Gastroesophageal sphincter (tissue), 4 donors: ENCODE measurements at regions not wholly inside any gene's neighbourhood (a gene's known extent, or its start where the extent isn't known, plus 50 kb on each side); places are given as distances from the start of the nearest gene placed in this dataset.
A peak's percentile ranks its signal among the peaks of the same experiment; 100 is the strongest.

Experiments used
- ATAC-seq: fragments of 150-250 bp; one replicate; pipeline ENCODE4 v1.9.1; 2016; ENCODE audit warnings: mild to moderate bottlenecking, moderate library complexity
- H3K27ac ChIP-seq, 4 donors: fragments of 200-600 bp; sonication (generic) in 3 of 4; 1 replicate in 3 of 4; 2 replicates in 1 of 4; pipeline ENCODE4 v1.5.1; 2016 to 2019
- H3K27me3 ChIP-seq: fragments of 200-600 bp; sonication (generic); one replicate; pipeline ENCODE4 v1.5.1; 2019
- H3K36me3 ChIP-seq, 2 donors: fragments of 200-600 bp; sonication (generic); one replicate each; pipeline ENCODE4 v1.5.1; 2019; ENCODE audit warnings: control low read depth in 1 of 2
- H3K4me1 ChIP-seq, 3 donors: fragments of 200-600 bp; sonication (generic); 1 replicate in 2 of 3; 2 replicates in 1 of 3; pipeline ENCODE4 v1.5.1; 2016 to 2019; ENCODE audit warnings: control low read depth in 2 of 3
- H3K4me3 ChIP-seq, 2 donors: fragments of 200-600 bp; sonication (generic); one replicate each; pipeline ENCODE4 v1.5.1; 2019; ENCODE audit warnings: mild to moderate bottlenecking in 1 of 2, moderate library complexity in 1 of 2
- H3K9me3 ChIP-seq, 3 donors: fragments of 200-600 bp; sonication (generic); one replicate each; pipeline ENCODE4 v1.5.1; 2017 to 2019; ENCODE audit warnings: control low read depth in 2 of 3
- CTCF ChIP-seq, 4 experiments: fragments of 200-600 bp in 2 of 4; fragments of 450-650 bp in 2 of 4; sonication (generic) in 1 of 4; IDR thresholded peaks; one replicate each; pipeline ENCODE4 v1.5.1; 2017 to 2019; ENCODE audit warnings: antibody characterized with exemption in 4 of 4, mild to moderate bottlenecking in 2 of 4, moderate library complexity in 2 of 4
- EP300 ChIP-seq: sonication (generic); formaldehyde crosslinking; IDR thresholded peaks from one replicate; pipeline ENCODE4 v1.6.1; 2017; ENCODE audit warnings: antibody characterized with exemption, mild to moderate bottlenecking
- POLR2A ChIP-seq, 2 donors: fragments of 450-650 bp; IDR thresholded peaks; one replicate each; pipeline ENCODE4 v1.6.1; 2017; ENCODE audit warnings: antibody characterized with exemption in 2 of 2, mild to moderate bottlenecking in 2 of 2, moderate library complexity in 1 of 2
- POLR2AphosphoS5 ChIP-seq: sonication (generic); formaldehyde crosslinking; IDR thresholded peaks from one replicate; pipeline ENCODE4 v1.6.1; 2017; ENCODE audit warnings: antibody characterized with exemption
- WGBS, 2 donors: methylation state at CpG; one replicate each; pipeline ENCODE4 v1.1.5; 2018; ENCODE audit warnings: low coverage in 1 of 2; 5-methylcytosine and 5-hydroxymethylcytosine counted together

- no peak for ATAC-seq
- Histone ChIP-seq H3K4me1 (peaks cover 0 to 32% (median 10%) of the 10 kb centered on the region in 3 donors), H3K4me3 (no peak overlapping the region), H3K27ac (no peak overlapping the region), H3K36me3 (no peaks in the 10 kb centered on the region), H3K9me3 (no peaks in the 10 kb centered on the region), H3K27me3 (no peaks in the 10 kb centered on the region)
- TF ChIP-seq POLR2A (IDR thresholded peaks at IDR 0.05) (no peak), POLR2AphosphoS5 (no peak), CTCF (IDR thresholded peaks at IDR 0.05) (no peak), EP300 (no peak)
- WGBS, 2 donors, result 84 to 100% methylated on average over 6 to 10 of the region's 17 CpGs
These were observed 200.1 kb downstream of the NDUFA10 start for GRCh38 chr2:239824866-239825704.

- Histone ChIP-seq H3K4me3 (no peak overlapping the region), H3K27ac (no peak overlapping the region), H3K4me1 (peaks cover 0 to 23% (median 13%) of the 10 kb centered on the region in 3 donors), H3K9me3 (no peaks in the 10 kb centered on the region), H3K36me3 (no peaks in the 10 kb centered on the region), H3K27me3 (no peaks in the 10 kb centered on the region)
- TF ChIP-seq POLR2AphosphoS5, result no peak
- TF ChIP-seq POLR2A (IDR thresholded peaks at IDR 0.05), result no peak
- no peak for TF ChIP-seq EP300
- no peak for TF ChIP-seq CTCF (IDR thresholded peaks at IDR 0.05)
- 50 to 63% methylated on average over 4 to 5 of the region's 11 CpGs for WGBS, 2 donors
- no peak for ATAC-seq
These were observed 201.0 kb downstream of the NDUFA10 start for GRCh38 chr2:239824046-239824694.

- Histone ChIP-seq H3K27ac (no peak overlapping the region), H3K4me1 (peaks cover 0 to 7% (median 6%) of the 10 kb centered on the region in 3 donors), H3K36me3 (no peaks in the 10 kb centered on the region), H3K4me3 (no peak overlapping the region), H3K27me3 (no peaks in the 10 kb centered on the region), H3K9me3 (no peaks in the 10 kb centered on the region)
- TF ChIP-seq EP300 (no peak), POLR2AphosphoS5 (no peak)
- WGBS, 2 donors, result 92 to 94% methylated on average over 11 to 12 of the region's 16 CpGs
- no peak for ATAC-seq
These were observed 202.9 kb downstream of the NDUFA10 start for GRCh38 chr2:239822146-239822831.

- no peak for TF ChIP-seq POLR2A (IDR thresholded peaks at IDR 0.05)
- no peak for TF ChIP-seq CTCF (IDR thresholded peaks at IDR 0.05)
- no peak overlapping the region for H3K27ac ChIP-seq
- H3K4me1 ChIP-seq, result peaks cover 0 to 4% (median under 1%) of the 10 kb centered on the region in 3 donors
- WGBS, 2 donors, result 100% methylated on average over 1 of the region's 4 CpGs; no CpG with 5 or more reads in 1 of the 2 donors
- H3K36me3 ChIP-seq, result no peaks in the 10 kb centered on the region
- H3K4me3 ChIP-seq, result no peak overlapping the region
- no peaks in the 10 kb centered on the region for H3K9me3 ChIP-seq
- H3K27me3 ChIP-seq, result no peaks in the 10 kb centered on the region
- no peak for ATAC-seq
These were observed 203.5 kb downstream of the NDUFA10 start for GRCh38 chr2:239821694-239822075.

- Histone ChIP-seq H3K27ac (peak overlapping the region in 2 of 4 donors; percentile 29 to 31), H3K4me1 (peaks cover 0 to 4% (median 0%) of the 10 kb centered on the region in 3 donors), H3K4me3 (no peak overlapping the region), H3K9me3 (no peaks in the 10 kb centered on the region), H3K36me3 (no peaks in the 10 kb centered on the region), H3K27me3 (no peaks in the 10 kb centered on the region)
- WGBS, 2 donors, result 47 to 80% methylated on average over 1 to 5 of the region's 16 CpGs
- TF ChIP-seq CTCF (IDR thresholded peaks at IDR 0.05), result no peak
- no peak for TF ChIP-seq POLR2AphosphoS5
- no peak for TF ChIP-seq POLR2A (IDR thresholded peaks at IDR 0.05)
- TF ChIP-seq EP300, result no peak
- peak; percentile 72 for ATAC-seq
These were observed 204.1 kb downstream of the NDUFA10 start for GRCh38 chr2:239820836-239821693.
